ENCODE measurements at regions not wholly inside any gene's neighbourhood (a gene's known extent, or its start where the extent isn't known, plus 50 kb on each side); places are given as distances from the start of the nearest gene placed in this dataset.

DNA sequence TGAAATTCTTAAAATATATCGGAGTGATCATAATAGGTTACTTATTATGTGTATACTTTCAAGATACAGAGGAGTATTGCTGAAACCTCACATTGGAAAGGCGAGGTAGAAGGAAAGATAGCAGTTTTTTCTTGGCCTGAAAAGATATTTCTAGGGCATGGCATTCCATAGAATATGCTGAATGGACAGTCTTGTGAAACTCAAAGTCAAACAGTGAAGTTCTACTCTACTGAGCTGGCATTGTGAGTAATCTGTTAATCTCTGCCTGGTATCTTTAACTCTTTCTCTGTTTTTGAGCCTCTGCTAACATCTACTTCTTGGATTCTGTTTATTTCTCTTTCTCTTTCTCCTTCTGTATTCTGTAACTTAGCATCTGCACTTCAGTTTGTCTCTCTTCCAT is 176.3 kb upstream of the ZBTB20 start:
- TF ChIP-seq, protein P1, sequence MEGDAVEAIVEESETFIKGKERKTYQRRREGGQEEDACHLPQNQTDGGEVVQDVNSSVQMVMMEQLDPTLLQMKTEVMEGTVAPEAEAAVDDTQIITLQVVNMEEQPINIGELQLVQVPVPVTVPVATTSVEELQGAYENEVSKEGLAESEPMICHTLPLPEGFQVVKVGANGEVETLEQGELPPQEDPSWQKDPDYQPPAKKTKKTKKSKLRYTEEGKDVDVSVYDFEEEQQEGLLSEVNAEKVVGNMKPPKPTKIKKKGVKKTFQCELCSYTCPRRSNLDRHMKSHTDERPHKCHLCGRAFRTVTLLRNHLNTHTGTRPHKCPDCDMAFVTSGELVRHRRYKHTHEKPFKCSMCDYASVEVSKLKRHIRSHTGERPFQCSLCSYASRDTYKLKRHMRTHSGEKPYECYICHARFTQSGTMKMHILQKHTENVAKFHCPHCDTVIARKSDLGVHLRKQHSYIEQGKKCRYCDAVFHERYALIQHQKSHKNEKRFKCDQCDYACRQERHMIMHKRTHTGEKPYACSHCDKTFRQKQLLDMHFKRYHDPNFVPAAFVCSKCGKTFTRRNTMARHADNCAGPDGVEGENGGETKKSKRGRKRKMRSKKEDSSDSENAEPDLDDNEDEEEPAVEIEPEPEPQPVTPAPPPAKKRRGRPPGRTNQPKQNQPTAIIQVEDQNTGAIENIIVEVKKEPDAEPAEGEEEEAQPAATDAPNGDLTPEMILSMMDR (IDR thresholded peaks at IDR 0.05; ENCODE audit: insufficient read depth, low read length, poor library complexity, severe bottlenecking) = no peak
- no peak for TF ChIP-seq EZH2phosphoT487 (conservative IDR thresholded peaks at IDR 0.05; ENCODE audit: low read length)

Measured in SU-DHL-6 (cell line).